Astrocyte (in vitro differentiated cells and primary cell): ENCODE measurements at regions not wholly inside any gene's neighbourhood (a gene's known extent, or its start where the extent isn't known, plus 50 kb on each side); places are given as distances from the start of the nearest gene placed in this dataset.

Experiments
- CTCF ChIP-seq: IDR thresholded peaks from 2 replicates; pipeline ENCODE4 v1.5.1; 2011; ENCODE audit warnings: low read depth, mild to moderate bottlenecking, inconsistent platforms, low read length, moderate library complexity; ENCODE audit not compliant: insufficient read depth
- EZH2 ChIP-seq: IDR thresholded peaks from 2 replicates; pipeline ENCODE4 v1.6.1; 2012; ENCODE audit warnings: mild to moderate bottlenecking, low read length, inconsistent platforms; ENCODE audit not compliant: insufficient read depth

- TF ChIP-seq CTCF = no peak
- TF ChIP-seq EZH2 = no peak
These were observed 154.1 kb upstream of the SGK1 start for GRCh38 chr6:134472046-134472445.
